ENCODE measurements at regions not wholly inside any gene's neighbourhood (a gene's known extent, or its start where the extent isn't known, plus 50 kb on each side); places are given as distances from the start of the nearest gene placed in this dataset.

- peaks cover 0 to 4% of the 10 kb centered on the region in 2 donors for H3K9me3 ChIP-seq (ENCODE audit: control insufficient read depth in 1 of 2, low read length in 2 of 2)
- no peaks in the 10 kb centered on the region for H3K27me3 ChIP-seq (ENCODE audit: control insufficient read depth in 1 of 2, insufficient read depth in 2 of 2, low read length in 2 of 2)
- H3K36me3 ChIP-seq (ENCODE audit: control insufficient read depth in 1 of 2, insufficient read depth in 2 of 2, low read length in 2 of 2): no peaks in the 10 kb centered on the region
- H3K9ac ChIP-seq (ENCODE audit: low read depth in 1 of 2, low read length in 2 of 2): no peak overlapping the region
- H3K27ac ChIP-seq (ENCODE audit: low read depth, low read length): no peak overlapping the region
- H3K4me3 ChIP-seq (ENCODE audit: low read depth in 1 of 2, low read length in 2 of 2): no peak overlapping the region
- H3K4me1 ChIP-seq (ENCODE audit: control insufficient read depth in 1 of 2, insufficient read depth in 2 of 2, low read length in 2 of 2): no peaks in the 10 kb centered on the region
Observed at GRCh38 chr9:23496489-23497136, 329.4 kb downstream of the ELAVL2 start.

DNA sequence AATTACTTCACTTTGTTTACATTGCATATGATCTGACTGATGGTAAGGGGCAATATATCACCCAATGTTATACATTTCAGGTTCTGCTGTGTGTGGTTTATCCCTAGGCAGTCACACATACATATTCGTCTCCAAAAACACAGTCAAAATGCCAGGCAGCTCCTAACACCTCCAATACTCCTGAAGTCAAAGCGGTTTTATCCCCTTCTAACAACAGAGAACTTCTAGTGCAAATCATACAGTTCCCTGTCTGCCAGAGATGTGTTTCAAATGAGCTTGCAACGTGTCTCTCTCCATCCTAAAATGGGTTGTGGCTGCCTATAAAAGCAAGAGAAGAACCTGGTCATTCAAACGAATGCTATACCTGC, 328.9 kb downstream of the ELAVL2 start:
- H3K9me3 ChIP-seq (ENCODE audit: control insufficient read depth in 1 of 2, low read length in 2 of 2): peaks cover 0 to 4% of the 10 kb centered on the region in 2 donors
- no peak overlapping the region for H3K4me3 ChIP-seq (ENCODE audit: low read depth in 1 of 2, low read length in 2 of 2)

GRCh38 chr9:23502004-23502403, 324.0 kb downstream of the ELAVL2 start:
- no peak overlapping the region for H3K4me3 ChIP-seq (ENCODE audit: low read depth in 1 of 2, low read length in 2 of 2)
- no peaks in the 10 kb centered on the region for H3K36me3 ChIP-seq (ENCODE audit: control insufficient read depth in 1 of 2, insufficient read depth in 2 of 2, low read length in 2 of 2)
- no peaks in the 10 kb centered on the region for H3K4me1 ChIP-seq (ENCODE audit: control insufficient read depth in 1 of 2, insufficient read depth in 2 of 2, low read length in 2 of 2)
- no peak overlapping the region for H3K27ac ChIP-seq (ENCODE audit: low read depth, low read length)
- H3K9me3 ChIP-seq (ENCODE audit: control insufficient read depth in 1 of 2, low read length in 2 of 2): peaks cover 0 to 4% of the 10 kb centered on the region in 2 donors
- no peak overlapping the region for H3K9ac ChIP-seq (ENCODE audit: low read depth in 1 of 2, low read length in 2 of 2)
- H3K27me3 ChIP-seq (ENCODE audit: control insufficient read depth in 1 of 2, insufficient read depth in 2 of 2, low read length in 2 of 2): no peaks in the 10 kb centered on the region

More for the DNA sequence above, 328.9 kb downstream of the ELAVL2 start:
- H3K4me1 ChIP-seq (ENCODE audit: control insufficient read depth in 1 of 2, insufficient read depth in 2 of 2, low read length in 2 of 2): no peaks in the 10 kb centered on the region
- no peaks in the 10 kb centered on the region for H3K36me3 ChIP-seq (ENCODE audit: control insufficient read depth in 1 of 2, insufficient read depth in 2 of 2, low read length in 2 of 2)
- no peak overlapping the region for H3K27ac ChIP-seq (ENCODE audit: low read depth, low read length)
- no peak overlapping the region for H3K9ac ChIP-seq (ENCODE audit: low read depth in 1 of 2, low read length in 2 of 2)
- no peaks in the 10 kb centered on the region for H3K27me3 ChIP-seq (ENCODE audit: control insufficient read depth in 1 of 2, insufficient read depth in 2 of 2, low read length in 2 of 2)

DNA sequence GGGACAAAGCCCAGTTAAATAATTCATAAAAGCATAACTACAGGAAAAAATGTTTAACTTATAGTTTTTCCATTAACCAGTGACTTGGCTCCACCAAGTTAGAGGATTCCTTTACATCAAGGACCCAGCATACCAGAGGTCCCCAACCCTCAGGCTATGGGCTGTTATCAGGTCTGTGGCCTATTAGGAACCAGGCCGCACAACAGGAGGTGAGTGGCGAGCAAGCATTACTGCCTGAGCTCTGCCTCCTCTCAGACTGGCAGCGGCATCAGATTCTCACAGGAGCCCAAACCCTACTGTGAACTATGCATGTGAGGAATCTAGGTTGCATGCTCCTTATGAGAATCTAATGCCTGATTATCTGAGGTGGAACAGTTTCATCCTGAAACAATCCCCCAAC, 303.1 kb downstream of the ELAVL2 start:
- Histone ChIP-seq H3K4me1 (ENCODE audit: control insufficient read depth in 1 of 2, insufficient read depth in 2 of 2, low read length in 2 of 2) (no peaks in the 10 kb centered on the region), H3K9me3 (ENCODE audit: control insufficient read depth in 1 of 2, low read length in 2 of 2) (peaks cover 0 to 5% of the 10 kb centered on the region in 2 donors), H3K9ac (ENCODE audit: low read depth in 1 of 2, low read length in 2 of 2) (no peak overlapping the region), H3K36me3 (ENCODE audit: control insufficient read depth in 1 of 2, insufficient read depth in 2 of 2, low read length in 2 of 2) (no peaks in the 10 kb centered on the region), H3K27me3 (ENCODE audit: control insufficient read depth in 1 of 2, insufficient read depth in 2 of 2, low read length in 2 of 2) (no peaks in the 10 kb centered on the region), H3K4me3 (ENCODE audit: low read depth in 1 of 2, low read length in 2 of 2) (no peak overlapping the region), H3K27ac (ENCODE audit: low read depth, low read length) (no peak overlapping the region)

GRCh38 chr9:23524607-23525155, 301.4 kb downstream of the ELAVL2 start:
- Histone ChIP-seq H3K4me3 (ENCODE audit: low read depth in 1 of 2, low read length in 2 of 2) (no peak overlapping the region), H3K9me3 (ENCODE audit: control insufficient read depth in 1 of 2, low read length in 2 of 2) (peaks cover 0 to 11% of the 10 kb centered on the region in 2 donors), H3K36me3 (ENCODE audit: control insufficient read depth in 1 of 2, insufficient read depth in 2 of 2, low read length in 2 of 2) (no peaks in the 10 kb centered on the region), H3K9ac (ENCODE audit: low read depth in 1 of 2, low read length in 2 of 2) (no peak overlapping the region), H3K27me3 (ENCODE audit: control insufficient read depth in 1 of 2, insufficient read depth in 2 of 2, low read length in 2 of 2) (no peaks in the 10 kb centered on the region), H3K27ac (ENCODE audit: low read depth, low read length) (no peak overlapping the region), H3K4me1 (ENCODE audit: control insufficient read depth in 1 of 2, insufficient read depth in 2 of 2, low read length in 2 of 2) (no peaks in the 10 kb centered on the region)

DNA sequence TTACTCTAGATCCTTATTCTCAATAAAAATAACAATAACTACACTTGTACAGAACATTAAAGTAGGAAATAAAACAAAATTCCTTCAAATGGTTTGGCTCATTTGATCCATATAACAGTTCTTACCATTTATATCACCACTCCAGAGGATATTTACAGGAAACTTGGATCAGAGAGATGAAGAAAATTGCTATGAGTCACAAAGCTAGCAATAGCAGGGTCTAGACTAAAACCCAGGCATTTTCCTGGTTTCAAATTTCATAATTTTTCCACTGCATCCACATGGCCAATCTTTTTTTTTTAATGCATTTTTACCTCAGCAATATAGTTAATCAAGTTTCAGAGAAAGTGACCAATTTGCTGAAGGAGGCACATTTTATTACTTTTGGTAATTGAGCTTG, 299.2 kb downstream of the ELAVL2 start:
- Histone ChIP-seq H3K27ac (ENCODE audit: low read depth, low read length) (no peak overlapping the region), H3K9me3 (ENCODE audit: control insufficient read depth in 1 of 2, low read length in 2 of 2) (peaks cover 0 to 14% of the 10 kb centered on the region in 2 donors), H3K9ac (ENCODE audit: low read depth in 1 of 2, low read length in 2 of 2) (no peak overlapping the region), H3K36me3 (ENCODE audit: control insufficient read depth in 1 of 2, insufficient read depth in 2 of 2, low read length in 2 of 2) (no peaks in the 10 kb centered on the region), H3K4me3 (ENCODE audit: low read depth in 1 of 2, low read length in 2 of 2) (no peak overlapping the region), H3K4me1 (ENCODE audit: control insufficient read depth in 1 of 2, insufficient read depth in 2 of 2, low read length in 2 of 2) (no peaks in the 10 kb centered on the region), H3K27me3 (ENCODE audit: control insufficient read depth in 1 of 2, insufficient read depth in 2 of 2, low read length in 2 of 2) (no peaks in the 10 kb centered on the region)

DNA sequence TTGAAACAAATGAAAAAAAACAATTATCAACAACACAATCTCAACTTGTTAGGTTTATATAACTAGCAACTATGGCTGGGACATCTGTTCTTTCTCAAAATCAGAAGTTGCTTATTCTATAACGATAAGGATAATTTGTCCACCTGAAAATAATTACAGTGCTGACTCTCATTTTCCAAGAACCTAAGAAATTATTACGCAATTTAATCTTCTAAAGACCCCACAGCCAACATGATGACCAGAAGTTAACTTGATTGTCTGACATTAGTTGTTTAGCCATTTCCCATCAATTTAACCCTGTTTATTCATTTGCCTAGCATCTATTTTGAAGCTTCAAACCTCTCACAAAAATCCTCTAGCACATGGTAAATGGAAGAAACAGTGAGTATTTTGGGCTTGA, 293.8 kb downstream of the ELAVL2 start:
- Histone ChIP-seq H3K9ac (ENCODE audit: low read depth in 1 of 2, low read length in 2 of 2) (no peak overlapping the region), H3K9me3 (ENCODE audit: control insufficient read depth in 1 of 2, low read length in 2 of 2) (peaks cover 0 to 11% of the 10 kb centered on the region in 2 donors), H3K27ac (ENCODE audit: low read depth, low read length) (no peak overlapping the region), H3K27me3 (ENCODE audit: control insufficient read depth in 1 of 2, insufficient read depth in 2 of 2, low read length in 2 of 2) (no peaks in the 10 kb centered on the region), H3K36me3 (ENCODE audit: control insufficient read depth in 1 of 2, insufficient read depth in 2 of 2, low read length in 2 of 2) (no peaks in the 10 kb centered on the region), H3K4me3 (ENCODE audit: low read depth in 1 of 2, low read length in 2 of 2) (no peak overlapping the region), H3K4me1 (ENCODE audit: control insufficient read depth in 1 of 2, insufficient read depth in 2 of 2, low read length in 2 of 2) (peaks cover 0 to 3% of the 10 kb centered on the region in 2 donors)

DNA sequence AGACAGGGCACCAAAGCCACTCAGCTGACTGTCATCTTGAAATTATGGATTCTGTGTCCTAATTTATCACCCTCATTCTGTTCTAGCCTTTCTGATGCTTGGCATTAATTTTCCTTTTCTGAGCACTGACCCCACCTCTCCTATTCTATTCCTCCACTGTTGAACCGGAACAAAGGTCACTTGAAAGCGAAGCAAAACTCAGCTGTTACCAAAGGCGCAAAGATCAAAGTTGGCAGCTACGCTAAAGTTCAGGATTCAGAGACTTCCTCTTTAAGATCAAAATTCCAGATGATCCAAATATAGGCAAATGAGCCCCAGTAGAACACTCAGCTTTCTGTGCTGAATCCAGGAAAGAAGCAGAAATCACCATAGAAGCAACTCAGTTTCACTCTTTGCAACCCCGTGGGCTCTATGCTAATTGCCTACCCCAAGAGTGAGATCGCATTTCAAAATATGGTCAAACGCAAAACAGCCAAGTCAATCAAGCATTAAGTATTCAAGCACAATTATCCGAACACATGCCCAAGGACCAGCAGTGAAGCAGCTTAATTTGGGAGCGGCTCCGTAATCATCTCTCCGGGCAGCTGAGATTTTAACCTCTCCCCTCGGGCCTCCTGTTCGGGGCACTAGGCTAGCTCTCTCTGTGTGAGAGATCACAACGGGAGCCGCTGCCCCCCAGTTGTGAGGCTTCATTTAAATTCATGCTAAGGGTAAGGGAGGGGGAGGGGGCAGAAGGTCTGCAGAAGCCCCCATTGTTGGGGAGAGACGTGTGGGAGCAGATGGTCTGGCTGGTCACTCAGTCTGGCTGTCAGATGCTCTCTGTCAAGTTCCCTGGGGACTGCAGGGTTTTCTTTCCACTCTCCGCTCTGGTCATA, 288.6 kb downstream of the ELAVL2 start:
- Histone ChIP-seq H3K27me3 (ENCODE audit: control insufficient read depth in 1 of 2, insufficient read depth in 2 of 2, low read length in 2 of 2) (no peaks in the 10 kb centered on the region), H3K4me3 (ENCODE audit: low read depth in 1 of 2, low read length in 2 of 2) (peak overlapping the region; percentile 13 to 25), H3K9me3 (ENCODE audit: control insufficient read depth in 1 of 2, low read length in 2 of 2) (no peaks in the 10 kb centered on the region), H3K4me1 (ENCODE audit: control insufficient read depth in 1 of 2, insufficient read depth in 2 of 2, low read length in 2 of 2) (peaks cover 0 to 3% of the 10 kb centered on the region in 2 donors), H3K36me3 (ENCODE audit: control insufficient read depth in 1 of 2, insufficient read depth in 2 of 2, low read length in 2 of 2) (no peaks in the 10 kb centered on the region), H3K27ac (ENCODE audit: low read depth, low read length) (no peak overlapping the region), H3K9ac (ENCODE audit: low read depth in 1 of 2, low read length in 2 of 2) (no peak overlapping the region)

GRCh38 chr9:23538067-23538402, 288.0 kb downstream of the ELAVL2 start:
- H3K27me3 ChIP-seq (ENCODE audit: control insufficient read depth in 1 of 2, insufficient read depth in 2 of 2, low read length in 2 of 2): no peaks in the 10 kb centered on the region
- no peak overlapping the region for H3K4me3 ChIP-seq (ENCODE audit: low read depth in 1 of 2, low read length in 2 of 2)
- H3K4me1 ChIP-seq (ENCODE audit: control insufficient read depth in 1 of 2, insufficient read depth in 2 of 2, low read length in 2 of 2): peaks cover 0 to 3% of the 10 kb centered on the region in 2 donors
- no peaks in the 10 kb centered on the region for H3K9me3 ChIP-seq (ENCODE audit: control insufficient read depth in 1 of 2, low read length in 2 of 2)
- H3K9ac ChIP-seq (ENCODE audit: low read depth in 1 of 2, low read length in 2 of 2): no peak overlapping the region
- no peaks in the 10 kb centered on the region for H3K36me3 ChIP-seq (ENCODE audit: control insufficient read depth in 1 of 2, insufficient read depth in 2 of 2, low read length in 2 of 2)
- no peak overlapping the region for H3K27ac ChIP-seq (ENCODE audit: low read depth, low read length)

- H3K27me3 ChIP-seq (ENCODE audit: control insufficient read depth in 1 of 2, insufficient read depth in 2 of 2, low read length in 2 of 2): no peaks in the 10 kb centered on the region
- H3K4me1 ChIP-seq (ENCODE audit: control insufficient read depth in 1 of 2, insufficient read depth in 2 of 2, low read length in 2 of 2): peaks cover 0 to 3% of the 10 kb centered on the region in 2 donors
- H3K4me3 ChIP-seq (ENCODE audit: low read depth in 1 of 2, low read length in 2 of 2): no peak overlapping the region
- no peak overlapping the region for H3K9ac ChIP-seq (ENCODE audit: low read depth in 1 of 2, low read length in 2 of 2)
- H3K36me3 ChIP-seq (ENCODE audit: control insufficient read depth in 1 of 2, insufficient read depth in 2 of 2, low read length in 2 of 2): no peaks in the 10 kb centered on the region
- H3K27ac ChIP-seq (ENCODE audit: low read depth, low read length): no peak overlapping the region
- no peaks in the 10 kb centered on the region for H3K9me3 ChIP-seq (ENCODE audit: control insufficient read depth in 1 of 2, low read length in 2 of 2)
Observed at GRCh38 chr9:23538461-23539003, 287.5 kb downstream of the ELAVL2 start.
